ENCODE measurements at regions not wholly inside any gene's neighbourhood (a gene's known extent, or its start where the extent isn't known, plus 50 kb on each side); places are given as distances from the start of the nearest gene placed in this dataset.

- no peak overlapping the region for H2BK15ac ChIP-seq (ENCODE audit: low read length)
- no peaks in the 10 kb centered on the region for H3K23me2 ChIP-seq (ENCODE audit: low read depth, low read length)
- no peak overlapping the region for H3K56ac ChIP-seq (replicated peaks; ENCODE audit: insufficient read length, low read depth, low read length)
- ChIA-PET CTCF (ENCODE audit: partially characterized antibody) (no interaction called here), POLR2A (ENCODE audit: partially characterized antibody) (no interaction called here)
- no peak overlapping the region for H2BK120ac ChIP-seq (replicated peaks; ENCODE audit: low read depth, low read length)
- H4K20me1 ChIP-seq (replicated peaks in 1 of 2; ENCODE audit: control insufficient read depth in 1 of 2, insufficient read depth in 2 of 2, low read length in 2 of 2): no peaks in the 10 kb centered on the region
- H4K5ac ChIP-seq (ENCODE audit: insufficient read length, low read depth, low read length): no peak overlapping the region
- FAIRE-seq (no peak), DNase-seq (ENCODE audit: low read depth in 1 of 2, low spot score in 2 of 2) (no peak)
- H3K4me2 ChIP-seq (ENCODE audit: insufficient read depth in 1 of 2, low read depth in 2 of 2, low read length in 2 of 2): no peak overlapping the region
- TF ChIP-seq KDM5A (IDR thresholded peaks at IDR 0.05; ENCODE audit: low read length) (no peak), SP2 (IDR thresholded peaks at IDR 0.05; ENCODE audit: low read length) (no peak), EP300 (IDR thresholded peaks at IDR 0.05; ENCODE audit: borderline replicate concordance in 1 of 2, low read depth in 2 of 2, low read length in 2 of 2) (no peak), POLR2AphosphoS5 (IDR thresholded peaks at IDR 0.05; ENCODE audit: low read depth, low read length) (no peak), EGR1 (IDR thresholded peaks at IDR 0.05; ENCODE audit: borderline replicate concordance, low read depth, low read length) (no peak), SP1 (IDR thresholded peaks at IDR 0.05; ENCODE audit: low read depth, low read length) (no peak)
- H2BK12ac ChIP-seq (ENCODE audit: low read depth, low read length): no peak overlapping the region
- H3K4me3 ChIP-seq (ENCODE audit: extremely low read depth in 1 of 4, insufficient read depth in 2 of 4, low read depth in 3 of 4, low read length in 4 of 4): no peak overlapping the region
- H3K27ac ChIP-seq (ENCODE audit: low read depth, low read length): no peak overlapping the region
- no peaks in the 10 kb centered on the region for H3K79me2 ChIP-seq (ENCODE audit: control insufficient read depth in 1 of 2, insufficient read depth in 2 of 2, low read length in 2 of 2)
- H3K18ac ChIP-seq (ENCODE audit: extremely low read depth, low read length): no peak overlapping the region
- H3K23ac ChIP-seq (ENCODE audit: insufficient read length): no peak overlapping the region
- H3K14ac ChIP-seq (ENCODE audit: insufficient read length): no peak overlapping the region
- H3K9me3 ChIP-seq (ENCODE audit: insufficient read depth in 2 of 2, low read depth in 1 of 2, low read length in 1 of 2): no peaks in the 10 kb centered on the region; a peak in 1 of 4 replicates
- no peak overlapping the region for H2AFZ ChIP-seq (ENCODE audit: low read length)
- no peak overlapping the region for H4K8ac ChIP-seq (ENCODE audit: extremely low read depth, insufficient read depth, low read length)
- no peak overlapping the region for H3K9ac ChIP-seq (replicated peaks in 1 of 4; ENCODE audit: extremely low read depth in 1 of 4, low read depth in 3 of 4, low read length in 3 of 4)
- no peaks in the 10 kb centered on the region for H3K27me3 ChIP-seq (replicated peaks in 1 of 4; ENCODE audit: control insufficient read depth in 3 of 4, extremely low read depth in 1 of 4, insufficient read depth in 3 of 4, low read length in 3 of 4)
- WGBS, 2 experiments (ENCODE audit: extremely low coverage in 1 of 2, insufficient coverage in 1 of 2, insufficient read length in 1 of 2, insufficient replicate concordance in 2 of 2, low coverage in 1 of 2, low lambda C conversion rate in 2 of 2, missing lambda C conversion rate in 1 of 2): 93% methylated on average over 1 of the region's 1 CpG; no CpG with 5 or more reads in 1 of the 2 experiments
- no peaks in the 10 kb centered on the region for H3K4me1 ChIP-seq (replicated peaks in 1 of 4; ENCODE audit: control insufficient read depth in 3 of 4, insufficient read depth in 4 of 4, low read length in 3 of 4)
- no peaks in the 10 kb centered on the region for H3K79me1 ChIP-seq (ENCODE audit: low read depth, low read length)
- H3K36me3 ChIP-seq (ENCODE audit: control insufficient read depth in 2 of 4, insufficient read depth in 4 of 4, low read length in 3 of 4): no peaks in the 10 kb centered on the region
- no peak overlapping the region for H3K4ac ChIP-seq (replicated peaks; ENCODE audit: insufficient read length, low read depth, low read length)
- no peak overlapping the region for H2BK20ac ChIP-seq (ENCODE audit: low read length)
- H2AK5ac ChIP-seq (ENCODE audit: low read depth, low read length): no peak overlapping the region
- H2BK5ac ChIP-seq (ENCODE audit: low read depth, low read length): no peak overlapping the region
- no peak overlapping the region for H4K91ac ChIP-seq (replicated peaks; ENCODE audit: insufficient read length, low read length)
These were observed 70.0 kb upstream of the C21orf91 start for GRCh38 chr21:17889171-17889570.
